B cell (primary cell): ENCODE measurements at regions not wholly inside any gene's neighbourhood (a gene's known extent, or its start where the extent isn't known, plus 50 kb on each side); places are given as distances from the start of the nearest gene placed in this dataset.

Experiments used
- ATAC-seq: fragments of 200-7000 bp; cut with Tn5 transposase; one replicate; pipeline ENCODE4 v1.10.0; 2021; ENCODE audit warnings: low read depth, mild to moderate bottlenecking, moderate number of reproducible peaks, moderate library complexity
- CTCF ChIA-PET: fragments of 350-600 bp; sonication (Branson Sonifier 250); formaldehyde crosslinking; loops from one replicate; lab custom pipeline; 2021; ENCODE audit warnings: antibody characterized with exemption, inconsistent platforms; lab: Charles Lee
- POLR2A ChIA-PET: fragments of 350-600 bp; sonication (Branson Sonifier 250); formaldehyde crosslinking; loops from one replicate; lab custom pipeline; 2021; ENCODE audit warnings: antibody characterized with exemption; lab: Charles Lee
- DNase-seq: peaks from one replicate; pipeline ENCODE4 v3.0.0; 2013
- H2AFZ ChIP-seq: 2 replicates; pipeline ENCODE4 v1.6.1; 2012; ENCODE audit warnings: mild to moderate bottlenecking, low read depth, low read length; ENCODE audit not compliant: insufficient read depth, poor library complexity, severe bottlenecking
- H3K27ac ChIP-seq, 2 donors: 1 replicate in 1 of 2; 2 replicates in 1 of 2; pipeline ENCODE4 v1.5.1; 2012 to 2013; ENCODE audit warnings: low read length in 2 of 2, mild to moderate bottlenecking in 2 of 2, moderate library complexity in 1 of 2
- H3K27me3 ChIP-seq, 4 experiments: fragments of 200-600 bp in 1 of 4; sonication (generic) in 1 of 4; replicated peaks in 1 of 4; 1 replicate in 2 of 4; 2 replicates in 2 of 4; pipeline versions ENCODE4 v1.6.1 to v1.7.0; 2013 to 2016; ENCODE audit warnings: low read length in 3 of 4, mild to moderate bottlenecking in 2 of 4, mixed read lengths in 1 of 4, moderate library complexity in 1 of 4; ENCODE audit not compliant: insufficient read depth in 4 of 4, control insufficient read depth in 3 of 4; ENCODE audit errors: control extremely low read depth in 1 of 4
- H3K36me3 ChIP-seq, 2 experiments: replicated peaks in 1 of 2; 1 replicate in 1 of 2; 2 replicates in 1 of 2; pipeline versions ENCODE4 v1.6.1 to v1.7.1; 2013; ENCODE audit warnings: low read length in 1 of 2; ENCODE audit not compliant: insufficient read depth in 2 of 2, control insufficient read depth in 1 of 2; ENCODE audit errors: control extremely low read depth in 1 of 2, extremely low read depth in 1 of 2
- H3K4me1 ChIP-seq, 2 donors: fragments of 200-600 bp in 1 of 2; sonication (generic) in 1 of 2; 1 replicate in 1 of 2; 2 replicates in 1 of 2; pipeline versions ENCODE4 v1.5.1 to v1.6.1; 2013 to 2017; ENCODE audit warnings: low read length in 2 of 2; ENCODE audit not compliant: control insufficient read depth in 2 of 2, insufficient read depth in 2 of 2
- H3K4me2 ChIP-seq: replicated peaks from 2 replicates; pipeline ENCODE3; 2012; ENCODE audit warnings: mild to moderate bottlenecking, low read depth, low read length; ENCODE audit not compliant: poor library complexity, severe bottlenecking
- H3K4me3 ChIP-seq, 5 experiments: fragments of 200-600 bp in 1 of 5; sonication (generic) in 1 of 5; 1 replicate in 3 of 5; 2 replicates in 2 of 5; pipeline versions ENCODE4 v1.5.1 to v1.7.0; 2011 to 2016; ENCODE audit warnings: low read length in 4 of 5, mild to moderate bottlenecking in 4 of 5, low read depth in 2 of 5, control low read depth in 1 of 5, moderate library complexity in 1 of 5; ENCODE audit not compliant: insufficient read depth in 1 of 5; ENCODE audit errors: control extremely low read depth in 1 of 5, extremely low read depth in 1 of 5
- H3K79me2 ChIP-seq: fragments of 200-600 bp; sonication (generic); one replicate; pipeline ENCODE4 v1.6.0; 2016; ENCODE audit warnings: low read length; ENCODE audit not compliant: control insufficient read depth, insufficient read depth
- H3K9ac ChIP-seq: fragments of 200-600 bp; sonication (generic); 2 replicates; pipeline ENCODE4 v1.6.1; 2017; ENCODE audit warnings: mild to moderate bottlenecking, low read length, moderate library complexity
- H3K9me3 ChIP-seq, 3 donors: one replicate each; pipeline versions ENCODE4 v1.6.1 to v1.7.1; 2013; ENCODE audit warnings: low read length in 2 of 3; ENCODE audit not compliant: control insufficient read depth in 2 of 3, insufficient read depth in 1 of 3; ENCODE audit errors: control extremely low read depth in 1 of 3
- H4K20me1 ChIP-seq: 2 replicates; pipeline ENCODE4 v1.6.0; 2012; ENCODE audit warnings: mild to moderate bottlenecking, low read length; ENCODE audit not compliant: insufficient read depth, control insufficient read depth, poor library complexity, severe bottlenecking
- H3K27ac Mint-ChIP-seq: one replicate; pipeline ENCODE4 v1.8.0; 2021; ENCODE audit warnings: mixed read lengths
- H3K27me3 Mint-ChIP-seq: one replicate; pipeline ENCODE4 v1.8.0; 2021; ENCODE audit warnings: mixed read lengths
- H3K4me1 Mint-ChIP-seq: one replicate; pipeline ENCODE4 v1.8.0; 2021; ENCODE audit warnings: mixed read lengths
- H3K4me3 Mint-ChIP-seq: one replicate; pipeline ENCODE4 v1.8.0; 2021; ENCODE audit warnings: mixed read lengths
- H3K9me3 Mint-ChIP-seq: one replicate; pipeline ENCODE4 v1.8.0; 2022; ENCODE audit warnings: mixed read lengths; ENCODE audit not compliant: insufficient read depth
- EZH2 ChIP-seq: IDR thresholded peaks from 2 replicates; pipeline ENCODE4 v1.6.1; 2012; ENCODE audit warnings: borderline replicate concordance, low read depth, mild to moderate bottlenecking, moderate library complexity, low read length; ENCODE audit not compliant: insufficient read depth, poor library complexity, severe bottlenecking
- WGBS: methylation state at CpG from one replicate; pipeline ENCODE4 v1.1.5; 2013; ENCODE audit warnings: missing lambda C conversion rate; ENCODE audit not compliant: insufficient coverage; 5-methylcytosine and 5-hydroxymethylcytosine counted together
- intact Hi-C: fragments of 100-400 bp; cut with micrococcal nuclease; formaldehyde crosslinking; loops from one replicate; pipeline ENCODE4 v1.10.0; 2022
- TF ChIP-seq, protein P1 (sequence below): fragments of 200-600 bp; IDR thresholded peaks from one replicate; pipeline ENCODE4 v1.8.0; 2022; ENCODE audit warnings: antibody characterized with exemption, mild to moderate bottlenecking

DNA sequence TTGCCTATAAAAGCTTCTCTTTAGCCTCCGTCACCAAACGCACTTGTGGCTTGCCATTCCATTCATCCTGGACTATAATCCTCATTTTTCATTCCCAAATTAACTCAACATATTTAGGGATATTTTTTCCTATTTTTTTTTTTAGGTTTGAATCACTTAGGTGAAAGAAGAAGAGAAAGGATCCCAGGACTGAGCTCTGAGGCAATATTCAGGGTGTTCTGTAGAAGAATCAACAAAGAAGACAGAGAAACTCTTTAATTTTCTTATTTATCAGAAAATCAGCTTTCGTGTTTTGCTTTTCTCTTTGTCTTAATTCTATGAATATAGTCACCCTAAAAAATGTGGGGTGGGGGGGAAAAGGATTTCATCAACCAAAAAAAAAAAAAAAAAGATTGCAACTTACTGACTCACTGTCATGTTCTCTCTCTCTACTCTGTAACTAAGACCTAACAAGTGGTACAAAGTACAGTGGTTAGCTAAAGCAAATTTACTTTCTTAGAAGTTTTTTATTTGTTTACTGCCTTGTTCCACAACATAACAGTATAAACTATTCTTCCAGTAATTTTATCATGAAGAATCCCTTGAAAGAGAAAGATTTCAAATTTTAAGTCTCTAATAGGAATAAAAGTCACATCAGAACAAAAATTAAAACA is 272.0 kb downstream of the DHX15 start:
- H3K4me3 Mint-ChIP-seq, result no peak overlapping the region

DNA sequence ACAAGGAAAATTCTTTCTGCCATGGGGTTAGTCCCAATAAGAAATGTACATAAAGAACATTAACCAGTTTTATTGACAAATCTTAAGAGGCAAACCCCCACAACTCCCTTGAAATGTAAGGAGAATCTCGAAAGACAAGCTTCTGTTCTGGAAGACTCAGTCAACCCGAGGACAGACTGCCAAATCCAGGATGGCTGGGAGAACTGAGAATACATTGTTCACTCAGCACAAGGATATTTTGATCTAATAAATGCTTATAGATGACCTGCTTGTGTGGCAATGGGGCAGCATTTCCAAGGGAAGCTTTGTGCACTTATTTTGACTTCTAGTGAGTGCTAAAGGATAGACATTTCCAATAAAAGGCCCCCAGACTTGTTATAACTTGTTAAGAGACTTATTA is 280.4 kb downstream of the DHX15 start:
- Histone ChIP-seq H3K27me3 (no peaks in the 10 kb centered on the region), H3K36me3 (no peaks in the 10 kb centered on the region), H3K27ac (no peak overlapping the region), H3K9me3 (no peaks in the 10 kb centered on the region), H4K20me1 (no peaks in the 10 kb centered on the region), H3K4me2 (no peak overlapping the region), H3K4me1 (no peaks in the 10 kb centered on the region), H3K9ac (no peak overlapping the region), H3K4me3 (no peak overlapping the region), H2AFZ (no peak overlapping the region), H3K79me2 (no peaks in the 10 kb centered on the region)
- Mint-ChIP-seq H3K27ac (no peak overlapping the region), H3K27me3 (no peaks in the 10 kb centered on the region), H3K9me3 (no peaks in the 10 kb centered on the region), H3K4me1 (no peaks in the 10 kb centered on the region), H3K4me3 (no peak overlapping the region)
- CTCF ChIA-PET, result no interaction called here
- DNase-seq, result no peak
- intact Hi-C loops, result no loop called here
- no peak for ATAC-seq
- POLR2A ChIA-PET, result no interaction called here
- TF ChIP-seq, protein P1, sequence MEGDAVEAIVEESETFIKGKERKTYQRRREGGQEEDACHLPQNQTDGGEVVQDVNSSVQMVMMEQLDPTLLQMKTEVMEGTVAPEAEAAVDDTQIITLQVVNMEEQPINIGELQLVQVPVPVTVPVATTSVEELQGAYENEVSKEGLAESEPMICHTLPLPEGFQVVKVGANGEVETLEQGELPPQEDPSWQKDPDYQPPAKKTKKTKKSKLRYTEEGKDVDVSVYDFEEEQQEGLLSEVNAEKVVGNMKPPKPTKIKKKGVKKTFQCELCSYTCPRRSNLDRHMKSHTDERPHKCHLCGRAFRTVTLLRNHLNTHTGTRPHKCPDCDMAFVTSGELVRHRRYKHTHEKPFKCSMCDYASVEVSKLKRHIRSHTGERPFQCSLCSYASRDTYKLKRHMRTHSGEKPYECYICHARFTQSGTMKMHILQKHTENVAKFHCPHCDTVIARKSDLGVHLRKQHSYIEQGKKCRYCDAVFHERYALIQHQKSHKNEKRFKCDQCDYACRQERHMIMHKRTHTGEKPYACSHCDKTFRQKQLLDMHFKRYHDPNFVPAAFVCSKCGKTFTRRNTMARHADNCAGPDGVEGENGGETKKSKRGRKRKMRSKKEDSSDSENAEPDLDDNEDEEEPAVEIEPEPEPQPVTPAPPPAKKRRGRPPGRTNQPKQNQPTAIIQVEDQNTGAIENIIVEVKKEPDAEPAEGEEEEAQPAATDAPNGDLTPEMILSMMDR, result no peak
- no peak for TF ChIP-seq EZH2
- WGBS, result no CpG with 5 or more reads among the region's 2 CpGs

More for the DNA sequence above, 272.0 kb downstream of the DHX15 start:
- DNase-seq, result no peak
- Histone ChIP-seq H3K27ac (no peak overlapping the region), H3K36me3 (no peaks in the 10 kb centered on the region), H3K4me1 (no peaks in the 10 kb centered on the region), H3K4me2 (no peak overlapping the region), H3K27me3 (no peaks in the 10 kb centered on the region), H3K79me2 (no peaks in the 10 kb centered on the region), H2AFZ (no peak overlapping the region), H3K9ac (no peak overlapping the region), H3K9me3 (no peaks in the 10 kb centered on the region), H3K4me3 (no peak overlapping the region), H4K20me1 (no peaks in the 10 kb centered on the region)
- POLR2A ChIA-PET, result no interaction called here
- Mint-ChIP-seq H3K4me1 (no peaks in the 10 kb centered on the region), H3K27ac (no peak overlapping the region), H3K27me3 (no peaks in the 10 kb centered on the region), H3K9me3 (peaks cover 3% of the 10 kb centered on the region)
- no peak for ATAC-seq
- CTCF ChIA-PET, result no interaction called here
- WGBS, result no CpG with 5 or more reads among the region's 3 CpGs
- intact Hi-C loops, result no loop called here
- TF ChIP-seq EZH2, result no peak
- TF ChIP-seq, protein P1, result no peak
